T-cell (primary cell): ENCODE measurements at regions not wholly inside any gene's neighbourhood (a gene's known extent, or its start where the extent isn't known, plus 50 kb on each side); places are given as distances from the start of the nearest gene placed in this dataset.
A peak's percentile ranks its signal among the peaks of the same experiment; 100 is the strongest.
"Not testable (repeated sequence)": the region's sequence is repeated elsewhere in the genome, so short reads cannot be mapped to it uniquely, and the experiment has no call there.

Experiments used
- ATAC-seq, 4 experiments: fragments of 200-7000 bp in 3 of 4; fragments of 150-1000 bp in 1 of 4; cut with Tn5 transposase; replicated peaks in 1 of 4; 1 replicate in 3 of 4; 2 replicates in 1 of 4; pipeline ENCODE4 v1.10.0; 2021; ENCODE audit warnings: moderate library complexity in 3 of 4, mild to moderate bottlenecking in 2 of 4, moderate number of reproducible peaks in 1 of 4
- CTCF ChIA-PET, 2 donors: fragments of 300-600 bp; sonication (Branson Sonifier 250); formaldehyde crosslinking; loops; one replicate each; lab custom pipeline; 2022; ENCODE audit warnings: antibody characterized with exemption in 2 of 2; lab: Charles Lee
- POLR2A ChIA-PET, 2 donors: fragments of 300-600 bp; sonication (Branson Sonifier 250); formaldehyde crosslinking; loops; one replicate each; lab custom pipeline; 2022; ENCODE audit warnings: antibody characterized with exemption in 2 of 2; lab: Charles Lee
- DNase-seq, 35 experiments: peaks; one replicate each; pipeline versions ENCODE4 v3.0.0 to v3.0.0-alpha.2; 2013 to 2023
- H3K27ac ChIP-seq: one replicate; pipeline ENCODE4 v1.5.1; 2013; ENCODE audit warnings: low read length
- H3K27me3 ChIP-seq, 2 experiments: replicated peaks in 1 of 2; 1 replicate in 1 of 2; 2 replicates in 1 of 2; pipeline versions ENCODE4 v1.6.1 to v1.7.0; 2013; ENCODE audit warnings: low read length in 1 of 2, mixed read lengths in 1 of 2; ENCODE audit not compliant: control insufficient read depth in 2 of 2, insufficient read depth in 2 of 2; ENCODE audit errors: extremely low read depth in 1 of 2
- H3K36me3 ChIP-seq, 2 donors: 1 replicate in 1 of 2; 2 replicates in 1 of 2; pipeline versions ENCODE4 v1.6.1 to v1.7.0; 2013; ENCODE audit warnings: low read length in 1 of 2; ENCODE audit not compliant: control insufficient read depth in 2 of 2, insufficient read depth in 1 of 2; ENCODE audit errors: extremely low read depth in 1 of 2
- H3K4me1 ChIP-seq, 2 experiments: 1 replicate in 1 of 2; 2 replicates in 1 of 2; pipeline versions ENCODE4 v1.6.1 to v1.7.0; 2013; ENCODE audit warnings: low read length in 2 of 2, mixed read lengths in 1 of 2; ENCODE audit not compliant: insufficient read depth in 2 of 2, control insufficient read depth in 1 of 2; ENCODE audit errors: extremely low read depth in 1 of 2
- H3K4me3 ChIP-seq, 2 donors: 1 replicate in 1 of 2; 2 replicates in 1 of 2; pipeline versions ENCODE4 v1.5.1 to v1.7.0; 2013; ENCODE audit warnings: mild to moderate bottlenecking in 2 of 2, low read length in 1 of 2, moderate library complexity in 1 of 2; ENCODE audit not compliant: control insufficient read depth in 1 of 2; ENCODE audit errors: extremely low read depth in 1 of 2
- H3K9me3 ChIP-seq: 2 replicates; pipeline ENCODE4 v1.7.0; 2013
- H3K27ac Mint-ChIP-seq, 2 donors: one replicate each; pipeline ENCODE4 v1.8.0; 2020 to 2021; ENCODE audit warnings: mild to moderate bottlenecking in 2 of 2, mixed read lengths in 2 of 2
- H3K27me3 Mint-ChIP-seq, 2 donors: one replicate each; pipeline ENCODE4 v1.8.0; 2021 to 2022; ENCODE audit warnings: mixed read lengths in 2 of 2
- H3K36me3 Mint-ChIP-seq: one replicate; pipeline ENCODE4 v1.8.0; 2021; ENCODE audit warnings: mixed read lengths
- H3K4me1 Mint-ChIP-seq, 3 donors: one replicate each; pipeline ENCODE4 v1.8.0; 2020 to 2022; ENCODE audit warnings: mixed read lengths in 3 of 3, mild to moderate bottlenecking in 1 of 3
- H3K4me3 Mint-ChIP-seq, 3 donors: one replicate each; pipeline ENCODE4 v1.8.0; 2020 to 2022; ENCODE audit warnings: mild to moderate bottlenecking in 3 of 3, mixed read lengths in 3 of 3, moderate library complexity in 3 of 3
- H3K9me3 Mint-ChIP-seq, 3 donors: one replicate each; pipeline ENCODE4 v1.8.0; 2020 to 2022; ENCODE audit warnings: mixed read lengths in 3 of 3
- WGBS: methylation state at CpG from one replicate; pipeline ENCODE4 v1.1.5; 2013; ENCODE audit warnings: missing lambda C conversion rate; ENCODE audit not compliant: insufficient coverage; 5-methylcytosine and 5-hydroxymethylcytosine counted together

- Mint-ChIP-seq H3K4me3 (no peak overlapping the region), H3K4me1 (no peaks in the 10 kb centered on the region), H3K27ac (no peak overlapping the region), H3K9me3 (peaks cover 0 to 6% (median 0%) of the 10 kb centered on the region in 3 donors), H3K27me3 (peaks cover 0 to 2% of the 10 kb centered on the region in 2 donors), H3K36me3 (no peaks in the 10 kb centered on the region)
- Histone ChIP-seq H3K9me3 (no peaks in the 10 kb centered on the region), H3K27ac (no peak overlapping the region), H3K4me3 (no peak overlapping the region), H3K4me1 (no peaks in the 10 kb centered on the region), H3K36me3 (no peaks in the 10 kb centered on the region), H3K27me3 (no peaks in the 10 kb centered on the region)
- ATAC-seq = peak in 2 of 4 experiments; percentile 37 to 42
- WGBS = 53% methylated on average over 2 of the region's 4 CpGs
- POLR2A ChIA-PET = interaction anchor here in 1 of 2 donors (0.6 kb wide), 1 partner anchor 103 kb away, joined by 3 read pairs; no protein-coding TSS in a partner anchor
- CTCF ChIA-PET = interaction anchor here (0.7 to 1.1 kb wide), 5 partner anchors 14 to 246 kb away, joined by 3 to 5 read pairs (median 3); partner anchors contain the start of gene DNAJC1 (in 1 of the 2)
- DNase-seq = peak in 1 of 35 experiments; percentile 35
Measured at GRCh38 chr10:22103701-22104470, 100.4 kb upstream of the DNAJC1 start.

GRCh38 chr10:22097696-22098095, 94.2 kb upstream of the DNAJC1 start:
- ChIA-PET CTCF (interaction anchor here in 1 of 2 donors (0.6 kb wide), 1 partner anchor 891 kb away, joined by 3 read pairs; no protein-coding TSS in a partner anchor), POLR2A (no interaction called here)
- Histone ChIP-seq H3K4me1 (no peaks in the 10 kb centered on the region), H3K9me3 (no peaks in the 10 kb centered on the region), H3K4me3 (no peak overlapping the region), H3K36me3 (no peaks in the 10 kb centered on the region), H3K27ac (no peak overlapping the region), H3K27me3 (peaks cover 0 to 2% of the 10 kb centered on the region in 2 experiments)
- Mint-ChIP-seq H3K9me3 (peaks cover 0 to 6% (median 0%) of the 10 kb centered on the region in 3 donors), H3K4me1 (no peaks in the 10 kb centered on the region), H3K27me3 (peaks cover 3 to 5% of the 10 kb centered on the region in 2 donors), H3K27ac (no peak overlapping the region), H3K36me3 (no peaks in the 10 kb centered on the region), H3K4me3 (no peak overlapping the region)
- no peak for DNase-seq
- WGBS = 93% methylated on average over 3 of the region's 3 CpGs
- no peak for ATAC-seq

- DNase-seq, H3K9me3 Mint-ChIP-seq, H3K36me3 Mint-ChIP-seq, CTCF ChIA-PET, ATAC-seq, H3K9me3 ChIP-seq, H3K27ac ChIP-seq, H3K4me3 ChIP-seq, H3K4me3 Mint-ChIP-seq, POLR2A ChIA-PET, H3K27ac Mint-ChIP-seq, H3K4me1 Mint-ChIP-seq, H3K4me1 ChIP-seq, H3K36me3 ChIP-seq: not testable (repeated sequence)
- H3K27me3 ChIP-seq = peaks cover 0 to 10% of the 10 kb centered on the region in 2 experiments
- peaks cover 9 to 18% of the 10 kb centered on the region in 2 donors for H3K27me3 Mint-ChIP-seq
- WGBS = no CpG with 5 or more reads among the region's 1 CpG
Measured at GRCh38 chr10:22091260-22091659, 87.7 kb upstream of the DNAJC1 start.

GRCh38 chr10:22087402-22087738, 83.8 kb upstream of the DNAJC1 start:
- no CpG with 5 or more reads among the region's 2 CpGs for WGBS
- no peak overlapping the region for H3K27ac ChIP-seq
- peaks cover 0 to 6% (median 0%) of the 10 kb centered on the region in 3 donors for H3K9me3 Mint-ChIP-seq
- H3K4me3 Mint-ChIP-seq = no peak overlapping the region
- H3K4me1 ChIP-seq = no peaks in the 10 kb centered on the region
- no peaks in the 10 kb centered on the region for H3K36me3 ChIP-seq
- ChIA-PET POLR2A (no interaction called here), CTCF (no interaction called here)
- DNase-seq (no peak), ATAC-seq (no peak)
- no peaks in the 10 kb centered on the region for H3K4me1 Mint-ChIP-seq
- H3K27ac Mint-ChIP-seq = no peak overlapping the region
- H3K4me3 ChIP-seq = no peak overlapping the region
- no peaks in the 10 kb centered on the region for H3K9me3 ChIP-seq
- H3K27me3 Mint-ChIP-seq = peaks cover 33 to 44% of the 10 kb centered on the region in 2 donors
- peaks cover 0 to 14% of the 10 kb centered on the region in 2 experiments for H3K27me3 ChIP-seq
- H3K36me3 Mint-ChIP-seq = no peaks in the 10 kb centered on the region

- H3K36me3 Mint-ChIP-seq = no peaks in the 10 kb centered on the region
- no peaks in the 10 kb centered on the region for H3K36me3 ChIP-seq
- ChIA-PET CTCF (no interaction called here), POLR2A (no interaction called here)
- H3K4me3 Mint-ChIP-seq = no peak overlapping the region
- DNase-seq (no peak), ATAC-seq (no peak)
- no peak overlapping the region for H3K27ac Mint-ChIP-seq
- H3K4me3 ChIP-seq = no peak overlapping the region
- H3K4me1 Mint-ChIP-seq = no peaks in the 10 kb centered on the region
- no peak overlapping the region for H3K27ac ChIP-seq
- H3K4me1 ChIP-seq = no peaks in the 10 kb centered on the region
- peaks cover 35 to 46% of the 10 kb centered on the region in 2 donors for H3K27me3 Mint-ChIP-seq
- no CpG with 5 or more reads among the region's 5 CpGs for WGBS
- H3K9me3 Mint-ChIP-seq = peaks cover 0 to 6% (median 0%) of the 10 kb centered on the region in 3 donors
- H3K9me3 ChIP-seq = no peaks in the 10 kb centered on the region
- peaks cover 0 to 14% of the 10 kb centered on the region in 2 experiments for H3K27me3 ChIP-seq
Measured at GRCh38 chr10:22086730-22087401, 83.3 kb upstream of the DNAJC1 start.

GRCh38 chr10:22079921-22080320, 76.4 kb upstream of the DNAJC1 start:
- CTCF ChIA-PET, H3K4me3 Mint-ChIP-seq, H3K9me3 Mint-ChIP-seq, DNase-seq, H3K36me3 ChIP-seq, H3K4me1 Mint-ChIP-seq, H3K9me3 ChIP-seq, H3K36me3 Mint-ChIP-seq, ATAC-seq, H3K27ac Mint-ChIP-seq, H3K27ac ChIP-seq, H3K4me1 ChIP-seq, H3K4me3 ChIP-seq: not testable (repeated sequence)
- POLR2A ChIA-PET = interaction anchor here in 1 of 2 donors (0.6 kb wide), 1 partner anchor 95 kb away, joined by 11 read pairs; no protein-coding TSS in a partner anchor
- 54% methylated on average over 5 of the region's 5 CpGs for WGBS
- peaks cover 51 to 59% of the 10 kb centered on the region in 2 donors for H3K27me3 Mint-ChIP-seq
- peaks cover 0 to 15% of the 10 kb centered on the region in 2 experiments for H3K27me3 ChIP-seq
